Prostate gland (tissue), 2 donors: ENCODE measurements at regions not wholly inside any gene's neighbourhood (a gene's known extent, or its start where the extent isn't known, plus 50 kb on each side); places are given as distances from the start of the nearest gene placed in this dataset.

Experiments
- CTCF ChIP-seq, 4 experiments: fragments of 200-600 bp in 2 of 4; fragments of 450-650 bp in 2 of 4; sonication (generic) in 2 of 4; IDR thresholded peaks; 1 replicate in 3 of 4; 2 replicates in 1 of 4; pipeline ENCODE4 v1.5.1; 2016 to 2019; ENCODE audit warnings: antibody characterized with exemption in 4 of 4, mild to moderate bottlenecking in 2 of 4, moderate library complexity in 2 of 4
- POLR2A ChIP-seq: fragments of 450-650 bp; IDR thresholded peaks from one replicate; pipeline ENCODE4 v1.6.1; 2016; ENCODE audit warnings: antibody characterized with exemption, mild to moderate bottlenecking
- POLR2AphosphoS5 ChIP-seq: sonication (generic); formaldehyde crosslinking; IDR thresholded peaks from one replicate; pipeline ENCODE4 v1.6.1; 2017; ENCODE audit warnings: antibody characterized with exemption

GRCh38 chr2:157179324-157180105, 78.0 kb upstream of the GALNT5 start:
- TF ChIP-seq POLR2A = no peak
- TF ChIP-seq CTCF (IDR thresholded peaks at IDR 0.05) = no peak
- TF ChIP-seq POLR2AphosphoS5 = no peak
